ENCODE measurements at regions not wholly inside any gene's neighbourhood (a gene's known extent, or its start where the extent isn't known, plus 50 kb on each side); places are given as distances from the start of the nearest gene placed in this dataset.

GRCh38 chr3:177822681-177823096 lies 625.4 kb upstream of the TBL1XR1 start:
- no TSS peak for BruUV-seq (replicated peaks)
- CTCF ChIA-PET: no interaction called here
- Histone ChIP-seq H3K27ac (ENCODE audit: low read depth, low read length, poor library complexity, severe bottlenecking) (no peak overlapping the region), H3K36me3 (ENCODE audit: insufficient read depth, low read length, poor library complexity, severe bottlenecking) (no peaks in the 10 kb centered on the region), H3K9me3 (ENCODE audit: low read depth, low read length, poor library complexity, severe bottlenecking) (no peaks in the 10 kb centered on the region), H3K4me3 (ENCODE audit: low read depth, low read length, poor library complexity, severe bottlenecking) (no peak overlapping the region), H3K4me1 (ENCODE audit: insufficient read depth, low read length, poor library complexity, severe bottlenecking) (no peaks in the 10 kb centered on the region), H3K27me3 (replicated peaks; ENCODE audit: insufficient read depth, low read depth, low read length, poor library complexity) (no peaks in the 10 kb centered on the region)
- no peak for DNase-seq (ENCODE audit: low spot score)
- no peak for TF ChIP-seq EZH2 (IDR thresholded peaks at IDR 0.05; ENCODE audit: borderline replicate concordance, low read depth, low read length, poor library complexity, severe bottlenecking)
- intact Hi-C loops (cut with micrococcal nuclease; ENCODE audit: unreplicated experiment): no loop called here
- POLR2A ChIA-PET (ENCODE audit: low non-redundant PET): no interaction called here

DNA sequence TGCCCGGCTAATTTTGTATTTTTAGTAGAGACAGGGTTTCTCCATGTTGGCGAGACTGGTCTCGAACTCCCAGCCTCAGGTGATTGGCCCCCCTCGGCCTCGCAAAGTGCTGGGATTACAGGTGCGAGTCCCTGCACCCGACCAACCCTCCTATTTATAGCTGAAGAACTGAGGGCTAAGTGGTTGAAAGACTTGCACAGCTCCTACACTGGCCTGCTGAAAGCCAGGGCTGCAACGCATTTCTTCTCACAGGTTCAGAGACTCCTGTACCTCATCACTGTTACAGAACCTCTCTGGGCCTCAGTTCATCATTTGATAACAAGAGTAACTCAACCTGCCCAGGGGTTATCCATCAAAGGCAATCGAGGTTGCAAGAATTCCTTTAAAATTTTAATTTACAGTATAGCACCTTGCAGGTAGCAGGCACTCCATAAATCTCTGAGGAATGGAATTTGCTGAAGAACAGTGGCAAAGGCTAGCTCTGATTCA lies 626.5 kb upstream of the TBL1XR1 start:
- Histone ChIP-seq H3K27ac (ENCODE audit: low read depth, low read length, poor library complexity, severe bottlenecking) (no peak overlapping the region), H3K36me3 (ENCODE audit: insufficient read depth, low read length, poor library complexity, severe bottlenecking) (no peaks in the 10 kb centered on the region), H3K9me3 (ENCODE audit: low read depth, low read length, poor library complexity, severe bottlenecking) (no peaks in the 10 kb centered on the region), H3K4me1 (ENCODE audit: insufficient read depth, low read length, poor library complexity, severe bottlenecking) (no peaks in the 10 kb centered on the region), H3K27me3 (replicated peaks; ENCODE audit: insufficient read depth, low read depth, low read length, poor library complexity) (no peaks in the 10 kb centered on the region), H3K4me3 (ENCODE audit: low read depth, low read length, poor library complexity, severe bottlenecking) (no peak overlapping the region)
- CTCF ChIA-PET: no interaction called here
- POLR2A ChIA-PET (ENCODE audit: low non-redundant PET): no interaction called here
- intact Hi-C loops (cut with micrococcal nuclease; ENCODE audit: unreplicated experiment): no loop called here
- DNase-seq (ENCODE audit: low spot score): no peak
- BruUV-seq (replicated peaks): no TSS peak
- no peak for TF ChIP-seq EZH2 (IDR thresholded peaks at IDR 0.05; ENCODE audit: borderline replicate concordance, low read depth, low read length, poor library complexity, severe bottlenecking)
- TF ChIP-seq, protein P1, sequence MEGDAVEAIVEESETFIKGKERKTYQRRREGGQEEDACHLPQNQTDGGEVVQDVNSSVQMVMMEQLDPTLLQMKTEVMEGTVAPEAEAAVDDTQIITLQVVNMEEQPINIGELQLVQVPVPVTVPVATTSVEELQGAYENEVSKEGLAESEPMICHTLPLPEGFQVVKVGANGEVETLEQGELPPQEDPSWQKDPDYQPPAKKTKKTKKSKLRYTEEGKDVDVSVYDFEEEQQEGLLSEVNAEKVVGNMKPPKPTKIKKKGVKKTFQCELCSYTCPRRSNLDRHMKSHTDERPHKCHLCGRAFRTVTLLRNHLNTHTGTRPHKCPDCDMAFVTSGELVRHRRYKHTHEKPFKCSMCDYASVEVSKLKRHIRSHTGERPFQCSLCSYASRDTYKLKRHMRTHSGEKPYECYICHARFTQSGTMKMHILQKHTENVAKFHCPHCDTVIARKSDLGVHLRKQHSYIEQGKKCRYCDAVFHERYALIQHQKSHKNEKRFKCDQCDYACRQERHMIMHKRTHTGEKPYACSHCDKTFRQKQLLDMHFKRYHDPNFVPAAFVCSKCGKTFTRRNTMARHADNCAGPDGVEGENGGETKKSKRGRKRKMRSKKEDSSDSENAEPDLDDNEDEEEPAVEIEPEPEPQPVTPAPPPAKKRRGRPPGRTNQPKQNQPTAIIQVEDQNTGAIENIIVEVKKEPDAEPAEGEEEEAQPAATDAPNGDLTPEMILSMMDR (conservative IDR thresholded peaks at IDR 0.05; ENCODE audit: low read depth, low read length): no peak

GRCh38 chr3:177824190-177824786 lies 627.0 kb upstream of the TBL1XR1 start:
- Histone ChIP-seq H3K9me3 (ENCODE audit: low read depth, low read length, poor library complexity, severe bottlenecking) (no peaks in the 10 kb centered on the region), H3K27me3 (replicated peaks; ENCODE audit: insufficient read depth, low read depth, low read length, poor library complexity) (no peaks in the 10 kb centered on the region), H3K4me3 (ENCODE audit: low read depth, low read length, poor library complexity, severe bottlenecking) (no peak overlapping the region), H3K4me1 (ENCODE audit: insufficient read depth, low read length, poor library complexity, severe bottlenecking) (no peaks in the 10 kb centered on the region), H3K27ac (ENCODE audit: low read depth, low read length, poor library complexity, severe bottlenecking) (no peak overlapping the region), H3K36me3 (ENCODE audit: insufficient read depth, low read length, poor library complexity, severe bottlenecking) (no peaks in the 10 kb centered on the region)
- no peak for DNase-seq (ENCODE audit: low spot score)
- no TSS peak for BruUV-seq (replicated peaks)
- intact Hi-C loops (cut with micrococcal nuclease; ENCODE audit: unreplicated experiment): no loop called here
- CTCF ChIA-PET: no interaction called here
- POLR2A ChIA-PET (ENCODE audit: low non-redundant PET): interaction anchor here (0.6 kb wide), 1 partner anchor 236 kb away, joined by 11 read pairs; no protein-coding TSS in a partner anchor
- TF ChIP-seq, protein P1 (conservative IDR thresholded peaks at IDR 0.05; ENCODE audit: low read depth, low read length): no peak
- no peak for TF ChIP-seq EZH2 (IDR thresholded peaks at IDR 0.05; ENCODE audit: borderline replicate concordance, low read depth, low read length, poor library complexity, severe bottlenecking)

DNA sequence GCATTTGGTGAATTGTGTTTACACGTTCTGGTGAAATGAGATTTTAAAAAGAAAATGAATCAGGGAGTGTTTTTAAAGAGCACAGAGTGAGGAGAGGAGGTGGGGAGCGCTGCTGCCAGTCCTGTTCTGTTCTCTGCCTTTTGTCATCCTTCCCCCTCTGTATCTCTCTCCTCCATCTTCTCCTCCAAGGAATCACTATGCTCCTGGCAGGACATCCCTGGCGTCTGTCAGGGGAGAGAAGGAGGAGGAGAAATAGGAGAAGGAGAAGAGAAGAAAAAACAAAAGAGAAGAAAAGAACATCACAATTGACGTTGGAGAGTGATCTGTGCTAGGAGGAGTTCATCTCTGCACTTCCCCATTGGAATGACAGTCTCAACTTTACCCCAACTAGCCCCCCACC lies 627.6 kb upstream of the TBL1XR1 start:
- no TSS peak for BruUV-seq (replicated peaks)
- ChIA-PET POLR2A (ENCODE audit: low non-redundant PET) (interaction anchor here (0.6 kb wide), 1 partner anchor 236 kb away, joined by 11 read pairs; no protein-coding TSS in a partner anchor), CTCF (no interaction called here)
- no peaks in the 10 kb centered on the region for H3K4me1 ChIP-seq (ENCODE audit: insufficient read depth, low read length, poor library complexity, severe bottlenecking)
- TF ChIP-seq, protein P1 (conservative IDR thresholded peaks at IDR 0.05; ENCODE audit: low read depth, low read length): no peak
- no peak for TF ChIP-seq EZH2 (IDR thresholded peaks at IDR 0.05; ENCODE audit: borderline replicate concordance, low read depth, low read length, poor library complexity, severe bottlenecking)
- no peak overlapping the region for H3K27ac ChIP-seq (ENCODE audit: low read depth, low read length, poor library complexity, severe bottlenecking)
- intact Hi-C loops (cut with micrococcal nuclease; ENCODE audit: unreplicated experiment): no loop called here
- H3K9me3 ChIP-seq (ENCODE audit: low read depth, low read length, poor library complexity, severe bottlenecking): no peaks in the 10 kb centered on the region
- H3K36me3 ChIP-seq (ENCODE audit: insufficient read depth, low read length, poor library complexity, severe bottlenecking): no peaks in the 10 kb centered on the region
- no peak overlapping the region for H3K4me3 ChIP-seq (ENCODE audit: low read depth, low read length, poor library complexity, severe bottlenecking)
- no peak for DNase-seq (ENCODE audit: low spot score)
- H3K27me3 ChIP-seq (replicated peaks; ENCODE audit: insufficient read depth, low read depth, low read length, poor library complexity): no peaks in the 10 kb centered on the region

Data from A673 (cell line).